Endothelial cell of umbilical vein (primary cell): ENCODE measurements at regions not wholly inside any gene's neighbourhood (a gene's known extent, or its start where the extent isn't known, plus 50 kb on each side); places are given as distances from the start of the nearest gene placed in this dataset.

Experiments
- BruUV-seq: library from RNA; stranded (reverse); fragments of 400-500 nt; replicated peaks from 2 replicates; lab custom pipeline; 2021; lab: Mats Ljungman, UMichigan
- CTCF ChIA-PET: fragments of 300-600, 350-600 bp; sonication (Branson Sonifier 250); formaldehyde crosslinking; loops from one replicate; lab custom pipeline; 2021; ENCODE audit warnings: antibody characterized with exemption, inconsistent platforms; lab: Charles Lee
- POLR2A ChIA-PET: fragments of 300-600, 350-600 bp; sonication (Branson Sonifier 250); formaldehyde crosslinking; loops from one replicate; lab custom pipeline; 2021; ENCODE audit warnings: antibody characterized with exemption, inconsistent platforms; lab: Charles Lee
- DNase-seq: peaks from one replicate; pipeline ENCODE4 v3.0.0-alpha.2; 2011; ENCODE audit warnings: low read depth, low spot score
- FAIRE-seq: peaks from 2 replicates; lab custom pipeline; 2011; peaks lifted over from hg19 to GRCh38; lab: Jason Lieb, UNC
- H2AFZ ChIP-seq: 2 replicates; pipeline ENCODE4 v1.6.0; 2012; ENCODE audit warnings: low read depth, low read length, control low read depth, inconsistent platforms
- H3K27ac ChIP-seq: 2 replicates; pipeline ENCODE4 v1.5.1; 2011; ENCODE audit warnings: low read depth, mild to moderate bottlenecking, control low read depth, low read length, moderate library complexity; ENCODE audit not compliant: insufficient read depth
- H3K27me3 ChIP-seq, 2 experiments: 2 replicates each; pipeline versions ENCODE4 v1.6.0 to v1.6.1; 2011; ENCODE audit warnings: low read length in 2 of 2, mixed read lengths in 1 of 2; ENCODE audit not compliant: control insufficient read depth in 2 of 2, insufficient read depth in 2 of 2
- H3K36me3 ChIP-seq, 2 experiments: 2 replicates in 1 of 2; 3 replicates in 1 of 2; pipeline ENCODE4 v1.5.1; 2011; ENCODE audit warnings: low read length in 2 of 2, mild to moderate bottlenecking in 1 of 2, moderate library complexity in 1 of 2; ENCODE audit not compliant: control insufficient read depth in 2 of 2, insufficient read depth in 2 of 2; ENCODE audit errors: extremely low read depth in 1 of 2
- H3K4me1 ChIP-seq: 3 replicates; pipeline ENCODE4 v1.5.1; 2011; ENCODE audit warnings: mild to moderate bottlenecking, low read length; ENCODE audit not compliant: control insufficient read depth, insufficient read depth; ENCODE audit errors: extremely low read depth
- H3K4me2 ChIP-seq: 2 replicates; pipeline ENCODE4 v1.6.1; 2011; ENCODE audit warnings: low read length, control low read depth, mixed read lengths; ENCODE audit not compliant: insufficient read depth
- H3K4me3 ChIP-seq, 3 experiments: fragments of 200-600 bp in 1 of 3; sonication (generic), shearing (Covaris generic) in 1 of 3; replicated peaks in 1 of 3; 2 replicates each; pipeline ENCODE4 v1.5.1; 2011 to 2016; ENCODE audit warnings: control low read depth in 3 of 3, low read length in 3 of 3, mild to moderate bottlenecking in 2 of 3, inconsistent platforms in 1 of 3, low read depth in 1 of 3, moderate library complexity in 1 of 3; ENCODE audit not compliant: insufficient read depth in 1 of 3
- H3K79me2 ChIP-seq: 2 replicates; pipeline ENCODE4 v1.6.0; 2012; ENCODE audit warnings: low read length, inconsistent platforms; ENCODE audit not compliant: control insufficient read depth, insufficient read depth
- H3K9ac ChIP-seq: replicated peaks from 2 replicates; pipeline ENCODE3; 2011; ENCODE audit warnings: low read length, control low read depth; ENCODE audit not compliant: insufficient read depth; ENCODE audit errors: extremely low read depth
- H3K9me1 ChIP-seq: replicated peaks from 3 replicates; pipeline ENCODE4 v1.6.0; 2011; ENCODE audit warnings: mild to moderate bottlenecking, low read length; ENCODE audit not compliant: control insufficient read depth, insufficient read depth; ENCODE audit errors: extremely low read depth
- H3K9me3 ChIP-seq: replicated peaks from 2 replicates; pipeline ENCODE4 v1.5.1; 2012; ENCODE audit warnings: low read length, inconsistent platforms; ENCODE audit not compliant: control insufficient read depth, insufficient read depth
- H4K20me1 ChIP-seq: replicated peaks from 2 replicates; pipeline ENCODE3; 2011; ENCODE audit warnings: mild to moderate bottlenecking, low read length; ENCODE audit not compliant: control insufficient read depth, insufficient read depth; ENCODE audit errors: extremely low read depth
- EZH2 ChIP-seq: IDR thresholded peaks from 2 replicates; pipeline ENCODE4 v1.6.1; 2012; ENCODE audit warnings: borderline replicate concordance, low read depth, mild to moderate bottlenecking, moderate library complexity, low read length, inconsistent platforms; ENCODE audit not compliant: severe bottlenecking
- FOS ChIP-seq: IDR thresholded peaks from 2 replicates; pipeline ENCODE4 v1.6.1; 2011; ENCODE audit warnings: mild to moderate bottlenecking, low read length, moderate library complexity, borderline replicate concordance; ENCODE audit not compliant: insufficient read depth
- GATA2 ChIP-seq: IDR thresholded peaks from 2 replicates; pipeline ENCODE4 v1.7.0; 2011; ENCODE audit warnings: low read depth, mild to moderate bottlenecking, moderate library complexity, mixed read lengths, low read length; ENCODE audit not compliant: insufficient read length, insufficient read depth
- JUN ChIP-seq: IDR thresholded peaks from 2 replicates; pipeline ENCODE4 v1.6.1; 2011; ENCODE audit warnings: borderline replicate concordance, low read depth; ENCODE audit not compliant: insufficient read length, insufficient read depth
- MYC ChIP-seq: IDR thresholded peaks from one replicate; pipeline ENCODE4 v1.6.1; 2011; ENCODE audit warnings: mild to moderate bottlenecking, low read depth, low read length
- POLR2A ChIP-seq: IDR thresholded peaks from 2 replicates; pipeline ENCODE4 v1.6.1; 2012; ENCODE audit warnings: low read depth, mild to moderate bottlenecking, control low read depth, low read length
- POLR2AphosphoS5 ChIP-seq: IDR thresholded peaks from 2 replicates; pipeline ENCODE4 v1.6.1; 2012; ENCODE audit warnings: low read depth, mild to moderate bottlenecking, control low read depth, low read length, moderate library complexity; ENCODE audit not compliant: insufficient read depth
- dilution Hi-C: fragments of 300-500 bp; cut with MboI; formaldehyde crosslinking; loops from one replicate; pipeline ENCODE4 v1.15.0; 2019; ENCODE audit warnings: low sequenced_read_pairs; ENCODE audit not compliant: extremely low pct_ligation_motif_present
- intact Hi-C: fragments of 100-400 bp; cut with micrococcal nuclease; formaldehyde crosslinking; loops from one replicate; pipeline ENCODE4 v1.10.0; 2022
- TF ChIP-seq, protein P1 (sequence below), 2 donors: IDR thresholded peaks; 1 replicate in 1 of 2; 2 replicates in 1 of 2; pipeline ENCODE4 v1.5.1; 2011; ENCODE audit warnings: low read length in 2 of 2, mild to moderate bottlenecking in 2 of 2, moderate library complexity in 2 of 2, control low read depth in 1 of 2, inconsistent platforms in 1 of 2, low read depth in 1 of 2; ENCODE audit not compliant: insufficient read depth in 1 of 2; ENCODE audit errors: extremely low read depth in 1 of 2
- TF ChIP-seq, protein P2 (sequence below): IDR thresholded peaks from 2 replicates; pipeline ENCODE4 v1.6.1; 2011; ENCODE audit not compliant: insufficient read depth, insufficient read length

DNA sequence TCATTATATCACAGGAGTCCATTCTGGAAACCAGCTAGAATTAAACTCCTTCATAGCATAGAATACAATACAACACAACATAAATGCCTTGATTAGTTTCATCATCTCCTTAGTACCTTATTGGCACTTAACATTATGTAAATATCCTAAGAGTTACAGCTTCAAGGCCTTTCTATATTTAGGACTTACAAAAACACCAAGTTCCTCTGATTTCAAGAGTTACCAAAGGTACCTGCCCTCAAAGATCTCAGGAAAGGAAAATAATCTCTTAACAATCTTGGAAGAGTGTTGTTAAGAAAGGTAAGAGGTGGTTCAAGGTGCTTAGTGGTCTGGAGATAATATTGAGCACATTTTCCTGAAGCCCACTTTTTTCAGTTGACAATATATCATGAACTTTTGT, 477.7 kb downstream of the IGSF11 start:
- FAIRE-seq (no peak), DNase-seq (no peak)
- intact Hi-C loops (no loop called here), dilution Hi-C loops (no loop called here)
- BruUV-seq = no TSS peak
- CTCF ChIA-PET = no interaction called here
- Histone ChIP-seq H3K4me1 (no peaks in the 10 kb centered on the region), H4K20me1 (no peaks in the 10 kb centered on the region), H3K9ac (no peak overlapping the region), H3K27ac (no peak overlapping the region), H3K27me3 (no peaks in the 10 kb centered on the region), H3K9me3 (no peaks in the 10 kb centered on the region), H2AFZ (no peak overlapping the region), H3K4me2 (no peak overlapping the region), H3K36me3 (no peaks in the 10 kb centered on the region), H3K79me2 (no peaks in the 10 kb centered on the region), H3K4me3 (no peak overlapping the region), H3K9me1 (no peaks in the 10 kb centered on the region)
- POLR2A ChIA-PET = no interaction called here
- TF ChIP-seq FOS (no peak), POLR2A (no peak), JUN (no peak), POLR2AphosphoS5 (no peak), EZH2 (no peak), GATA2 (no peak), MYC (no peak)
- TF ChIP-seq, protein P1, sequence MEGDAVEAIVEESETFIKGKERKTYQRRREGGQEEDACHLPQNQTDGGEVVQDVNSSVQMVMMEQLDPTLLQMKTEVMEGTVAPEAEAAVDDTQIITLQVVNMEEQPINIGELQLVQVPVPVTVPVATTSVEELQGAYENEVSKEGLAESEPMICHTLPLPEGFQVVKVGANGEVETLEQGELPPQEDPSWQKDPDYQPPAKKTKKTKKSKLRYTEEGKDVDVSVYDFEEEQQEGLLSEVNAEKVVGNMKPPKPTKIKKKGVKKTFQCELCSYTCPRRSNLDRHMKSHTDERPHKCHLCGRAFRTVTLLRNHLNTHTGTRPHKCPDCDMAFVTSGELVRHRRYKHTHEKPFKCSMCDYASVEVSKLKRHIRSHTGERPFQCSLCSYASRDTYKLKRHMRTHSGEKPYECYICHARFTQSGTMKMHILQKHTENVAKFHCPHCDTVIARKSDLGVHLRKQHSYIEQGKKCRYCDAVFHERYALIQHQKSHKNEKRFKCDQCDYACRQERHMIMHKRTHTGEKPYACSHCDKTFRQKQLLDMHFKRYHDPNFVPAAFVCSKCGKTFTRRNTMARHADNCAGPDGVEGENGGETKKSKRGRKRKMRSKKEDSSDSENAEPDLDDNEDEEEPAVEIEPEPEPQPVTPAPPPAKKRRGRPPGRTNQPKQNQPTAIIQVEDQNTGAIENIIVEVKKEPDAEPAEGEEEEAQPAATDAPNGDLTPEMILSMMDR (IDR thresholded peaks at IDR 0.05; ENCODE audit: extremely low read depth in 1 of 2, insufficient read depth in 1 of 2, low read depth in 1 of 2, low read length in 2 of 2) = no peak
- TF ChIP-seq, protein P2, sequence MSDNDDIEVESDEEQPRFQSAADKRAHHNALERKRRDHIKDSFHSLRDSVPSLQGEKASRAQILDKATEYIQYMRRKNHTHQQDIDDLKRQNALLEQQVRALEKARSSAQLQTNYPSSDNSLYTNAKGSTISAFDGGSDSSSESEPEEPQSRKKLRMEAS = no peak
